Esophagus muscularis mucosa (tissue), 4 donors: ENCODE measurements at regions not wholly inside any gene's neighbourhood (a gene's known extent, or its start where the extent isn't known, plus 50 kb on each side); places are given as distances from the start of the nearest gene placed in this dataset.

Experiments
- DNase-seq: peaks from one replicate; pipeline ENCODE4 v3.0.0-alpha.2; 2017; ENCODE audit errors: extremely low spot score
- H3K27ac ChIP-seq, 4 donors: fragments of 200-600 bp; sonication (generic); replicated peaks in 1 of 4; 1 replicate in 3 of 4; 2 replicates in 1 of 4; pipeline ENCODE4 v1.5.1; 2016 to 2019; ENCODE audit warnings: mild to moderate bottlenecking in 1 of 4
- H3K27me3 ChIP-seq, 4 donors: fragments of 200-600 bp; sonication (generic); one replicate each; pipeline versions ENCODE4 v1.5.1 to v1.6.0; 2016 to 2019
- H3K36me3 ChIP-seq, 4 donors: fragments of 200-600 bp; sonication (generic); one replicate each; pipeline ENCODE4 v1.5.1; 2016 to 2019
- H3K4me1 ChIP-seq, 4 donors: fragments of 200-600 bp; sonication (generic); one replicate each; pipeline ENCODE4 v1.5.1; 2016 to 2019
- H3K4me3 ChIP-seq, 4 donors: fragments of 200-600 bp; sonication (generic); 1 replicate in 2 of 4; 2 replicates in 2 of 4; pipeline ENCODE4 v1.5.1; 2016 to 2019; ENCODE audit warnings: mild to moderate bottlenecking in 4 of 4, moderate library complexity in 1 of 4
- H3K9me3 ChIP-seq, 4 donors: fragments of 200-600 bp; sonication (generic); 1 replicate in 3 of 4; 2 replicates in 1 of 4; pipeline ENCODE4 v1.5.1; 2016 to 2019
- CTCF ChIP-seq, 3 experiments: fragments of 200-600 bp in 2 of 3; fragments of 450-650 bp in 1 of 3; sonication (generic) in 2 of 3; IDR thresholded peaks; one replicate each; pipeline ENCODE4 v1.5.1; 2017 to 2019; ENCODE audit warnings: antibody characterized with exemption in 3 of 3, mild to moderate bottlenecking in 2 of 3, moderate library complexity in 1 of 3
- EP300 ChIP-seq: sonication (generic); formaldehyde crosslinking; IDR thresholded peaks from one replicate; pipeline ENCODE4 v1.6.1; 2017; ENCODE audit warnings: antibody characterized with exemption
- POLR2A ChIP-seq: fragments of 450-650 bp; IDR thresholded peaks from one replicate; pipeline ENCODE4 v1.6.1; 2017; ENCODE audit warnings: antibody characterized with exemption, moderate library complexity, mild to moderate bottlenecking, low read depth
- POLR2AphosphoS5 ChIP-seq, 2 donors: sonication (generic); formaldehyde crosslinking; IDR thresholded peaks; one replicate each; pipeline ENCODE4 v1.6.1; 2017; ENCODE audit warnings: antibody characterized with exemption in 2 of 2
- WGBS: methylation state at CpG from one replicate; pipeline ENCODE4 v1.1.5; 2018; 5-methylcytosine and 5-hydroxymethylcytosine counted together
- intact Hi-C: fragments of 100-400 bp; cut with DNase I; formaldehyde crosslinking; loops from one replicate; pipeline ENCODE4 v1.15.1; 2023

GRCh38 chr1:185497177-185497576 is 180.1 kb upstream of the IVNS1ABP start:
- TF ChIP-seq CTCF (IDR thresholded peaks at IDR 0.05), result no peak
- TF ChIP-seq EP300, result no peak
- TF ChIP-seq POLR2AphosphoS5 (IDR thresholded peaks at IDR 0.05), result no peak
- TF ChIP-seq POLR2A, result no peak
- intact Hi-C loops, result no loop called here
- Histone ChIP-seq H3K36me3 (no peaks in the 10 kb centered on the region), H3K9me3 (no peaks in the 10 kb centered on the region), H3K27ac (no peak overlapping the region), H3K4me3 (no peak overlapping the region), H3K4me1 (no peaks in the 10 kb centered on the region), H3K27me3 (no peaks in the 10 kb centered on the region)
- no peak for DNase-seq

GRCh38 chr1:185495898-185496297 is 178.9 kb upstream of the IVNS1ABP start:
- Histone ChIP-seq H3K27ac (no peak overlapping the region), H3K4me1 (no peaks in the 10 kb centered on the region), H3K27me3 (no peaks in the 10 kb centered on the region), H3K36me3 (no peaks in the 10 kb centered on the region), H3K4me3 (no peak overlapping the region), H3K9me3 (no peaks in the 10 kb centered on the region)
- TF ChIP-seq POLR2AphosphoS5 (IDR thresholded peaks at IDR 0.05) (no peak), POLR2A (no peak), EP300 (no peak), CTCF (IDR thresholded peaks at IDR 0.05) (no peak)
- intact Hi-C loops, result no loop called here
- WGBS, result 63% methylated on average over 1 of the region's 1 CpG
- no peak for DNase-seq

- Histone ChIP-seq H3K4me1 (no peaks in the 10 kb centered on the region), H3K27me3 (no peaks in the 10 kb centered on the region), H3K27ac (no peak overlapping the region), H3K9me3 (no peaks in the 10 kb centered on the region), H3K4me3 (no peak overlapping the region), H3K36me3 (no peaks in the 10 kb centered on the region)
- no peak for TF ChIP-seq POLR2AphosphoS5 (IDR thresholded peaks at IDR 0.05)
- TF ChIP-seq EP300, result no peak
- TF ChIP-seq CTCF (IDR thresholded peaks at IDR 0.05), result no peak
- no peak for TF ChIP-seq POLR2A
- no peak for DNase-seq
- intact Hi-C loops, result no loop called here
Measured at GRCh38 chr1:185495007-185495406, 178.0 kb upstream of the IVNS1ABP start.

GRCh38 chr1:185492089-185492825 is 175.2 kb upstream of the IVNS1ABP start:
- Histone ChIP-seq H3K27me3 (no peaks in the 10 kb centered on the region), H3K9me3 (no peaks in the 10 kb centered on the region), H3K27ac (no peak overlapping the region), H3K4me1 (peaks cover 0 to 12% (median 0%) of the 10 kb centered on the region in 4 donors), H3K4me3 (no peak overlapping the region), H3K36me3 (no peaks in the 10 kb centered on the region)
- DNase-seq, result no peak
- intact Hi-C loops, result no loop called here
- no peak for TF ChIP-seq POLR2AphosphoS5 (IDR thresholded peaks at IDR 0.05)
- TF ChIP-seq EP300, result no peak
- TF ChIP-seq CTCF (IDR thresholded peaks at IDR 0.05), result no peak
- no peak for TF ChIP-seq POLR2A

- H3K4me1 ChIP-seq, result peaks cover 0 to 12% (median 0%) of the 10 kb centered on the region in 4 donors
- 85% methylated on average over 2 of the region's 2 CpGs for WGBS
- no peak for DNase-seq
- H3K36me3 ChIP-seq, result no peaks in the 10 kb centered on the region
- intact Hi-C loops, result no loop called here
- no peaks in the 10 kb centered on the region for H3K27me3 ChIP-seq
- H3K9me3 ChIP-seq, result no peaks in the 10 kb centered on the region
- no peak overlapping the region for H3K27ac ChIP-seq
- TF ChIP-seq CTCF (IDR thresholded peaks at IDR 0.05) (no peak), EP300 (no peak), POLR2AphosphoS5 (IDR thresholded peaks at IDR 0.05) (no peak), POLR2A (no peak)
- no peak overlapping the region for H3K4me3 ChIP-seq
Measured at GRCh38 chr1:185491604-185492003, 174.6 kb upstream of the IVNS1ABP start.
